Suprapubic skin (tissue), 4 donors: ENCODE measurements at regions not wholly inside any gene's neighbourhood (a gene's known extent, or its start where the extent isn't known, plus 50 kb on each side); places are given as distances from the start of the nearest gene placed in this dataset.

Experiments
- DNase-seq, 2 donors: peaks; one replicate each; pipeline ENCODE4 v3.0.0-alpha.2; 2019; ENCODE audit warnings: low spot score in 2 of 2
- H3K27ac ChIP-seq: fragments of 200-600 bp; sonication (generic); one replicate; pipeline ENCODE4 v1.5.1; 2019
- H3K27me3 ChIP-seq: fragments of 200-600 bp; sonication (generic); one replicate; pipeline ENCODE4 v1.5.1; 2019
- H3K36me3 ChIP-seq: fragments of 200-600 bp; sonication (generic); one replicate; pipeline ENCODE4 v1.5.1; 2019
- H3K4me1 ChIP-seq: fragments of 200-600 bp; sonication (generic); one replicate; pipeline ENCODE4 v1.5.1; 2019
- H3K4me3 ChIP-seq: fragments of 200-600 bp; sonication (generic); one replicate; pipeline ENCODE4 v1.5.1; 2019; ENCODE audit warnings: mild to moderate bottlenecking
- H3K9me3 ChIP-seq: fragments of 200-600 bp; sonication (generic); one replicate; pipeline ENCODE4 v1.5.1; 2019
- EP300 ChIP-seq: sonication (generic); formaldehyde crosslinking; IDR thresholded peaks from one replicate; pipeline ENCODE4 v1.6.1; 2017; ENCODE audit warnings: antibody characterized with exemption
- POLR2A ChIP-seq, 2 donors: fragments of 450-650 bp; IDR thresholded peaks; one replicate each; pipeline ENCODE4 v1.6.1; 2017; ENCODE audit warnings: antibody characterized with exemption in 2 of 2, mild to moderate bottlenecking in 2 of 2, moderate library complexity in 2 of 2
- POLR2AphosphoS5 ChIP-seq, 3 donors: sonication (generic); formaldehyde crosslinking; IDR thresholded peaks; one replicate each; pipeline ENCODE4 v1.6.1; 2017; ENCODE audit warnings: antibody characterized with exemption in 3 of 3
- WGBS: methylation state at CpG from one replicate; pipeline ENCODE4 v1.1.5; 2018; 5-methylcytosine and 5-hydroxymethylcytosine counted together
- TF ChIP-seq, protein P1 (sequence below), 2 donors: fragments of 200-600 bp in 1 of 2; fragments of 450-650 bp in 1 of 2; sonication (generic) in 1 of 2; IDR thresholded peaks; one replicate each; pipeline ENCODE4 v1.5.1; 2016 to 2019; ENCODE audit warnings: antibody characterized with exemption in 2 of 2, mild to moderate bottlenecking in 1 of 2, moderate library complexity in 1 of 2

DNA sequence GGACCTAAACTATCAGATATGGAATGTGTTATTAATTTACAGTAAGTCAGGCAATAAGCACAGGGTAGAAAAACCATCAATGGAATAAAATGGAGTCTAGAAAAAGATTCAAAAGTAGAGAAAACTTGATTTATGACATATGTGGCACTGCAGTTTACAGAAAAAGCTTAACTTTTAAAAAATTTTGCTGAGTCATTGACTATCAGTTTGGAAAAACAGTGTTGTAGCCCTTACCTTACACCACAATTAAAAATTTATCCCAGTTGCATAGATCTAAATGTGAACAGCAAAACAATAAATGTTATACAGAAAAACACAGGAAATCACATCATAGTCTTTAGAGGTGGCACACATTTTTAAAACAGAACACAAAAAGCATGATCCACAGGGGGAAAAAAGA, 108.5 kb downstream of the USP22 start:
- no peak overlapping the region for H3K27ac ChIP-seq
- DNase-seq = no peak
- H3K36me3 ChIP-seq = no peaks in the 10 kb centered on the region
- no peak overlapping the region for H3K4me3 ChIP-seq
- H3K9me3 ChIP-seq = no peaks in the 10 kb centered on the region
- H3K27me3 ChIP-seq = no peaks in the 10 kb centered on the region
- H3K4me1 ChIP-seq = peaks cover 28% of the 10 kb centered on the region
- TF ChIP-seq, protein P1, sequence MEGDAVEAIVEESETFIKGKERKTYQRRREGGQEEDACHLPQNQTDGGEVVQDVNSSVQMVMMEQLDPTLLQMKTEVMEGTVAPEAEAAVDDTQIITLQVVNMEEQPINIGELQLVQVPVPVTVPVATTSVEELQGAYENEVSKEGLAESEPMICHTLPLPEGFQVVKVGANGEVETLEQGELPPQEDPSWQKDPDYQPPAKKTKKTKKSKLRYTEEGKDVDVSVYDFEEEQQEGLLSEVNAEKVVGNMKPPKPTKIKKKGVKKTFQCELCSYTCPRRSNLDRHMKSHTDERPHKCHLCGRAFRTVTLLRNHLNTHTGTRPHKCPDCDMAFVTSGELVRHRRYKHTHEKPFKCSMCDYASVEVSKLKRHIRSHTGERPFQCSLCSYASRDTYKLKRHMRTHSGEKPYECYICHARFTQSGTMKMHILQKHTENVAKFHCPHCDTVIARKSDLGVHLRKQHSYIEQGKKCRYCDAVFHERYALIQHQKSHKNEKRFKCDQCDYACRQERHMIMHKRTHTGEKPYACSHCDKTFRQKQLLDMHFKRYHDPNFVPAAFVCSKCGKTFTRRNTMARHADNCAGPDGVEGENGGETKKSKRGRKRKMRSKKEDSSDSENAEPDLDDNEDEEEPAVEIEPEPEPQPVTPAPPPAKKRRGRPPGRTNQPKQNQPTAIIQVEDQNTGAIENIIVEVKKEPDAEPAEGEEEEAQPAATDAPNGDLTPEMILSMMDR (IDR thresholded peaks at IDR 0.05) = no peak
- no peak for TF ChIP-seq EP300
- TF ChIP-seq POLR2A (IDR thresholded peaks at IDR 0.05) = no peak
- TF ChIP-seq POLR2AphosphoS5 (IDR thresholded peaks at IDR 0.05) = no peak

DNA sequence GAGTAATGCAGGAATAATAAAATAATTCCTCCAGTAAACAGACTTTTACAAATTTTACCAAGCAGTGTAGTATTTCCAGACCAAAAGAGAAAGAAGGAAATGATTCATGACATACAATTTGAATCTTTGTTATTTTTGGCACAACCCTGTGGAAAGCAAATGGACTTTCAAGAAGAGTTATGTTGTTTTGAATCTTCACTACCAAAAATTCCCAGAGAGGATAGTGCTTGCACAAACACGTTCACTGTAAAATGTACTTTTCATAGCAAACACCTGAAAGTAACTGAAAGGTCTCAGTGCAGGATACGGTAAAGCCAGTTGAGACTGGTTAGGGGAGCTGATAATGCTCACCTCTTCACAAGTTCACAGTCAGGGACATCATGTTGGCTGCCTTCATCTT, 107.1 kb downstream of the USP22 start:
- Histone ChIP-seq H3K9me3 (no peaks in the 10 kb centered on the region), H3K4me1 (peaks cover 28% of the 10 kb centered on the region), H3K27ac (no peak overlapping the region), H3K27me3 (no peaks in the 10 kb centered on the region), H3K4me3 (no peak overlapping the region), H3K36me3 (no peaks in the 10 kb centered on the region)
- TF ChIP-seq POLR2A (IDR thresholded peaks at IDR 0.05) = no peak
- no peak for TF ChIP-seq EP300
- no peak for TF ChIP-seq POLR2AphosphoS5 (IDR thresholded peaks at IDR 0.05)
- TF ChIP-seq, protein P1 (IDR thresholded peaks at IDR 0.05) = no peak
- WGBS = 13% methylated on average over 2 of the region's 2 CpGs
- no peak for DNase-seq

DNA sequence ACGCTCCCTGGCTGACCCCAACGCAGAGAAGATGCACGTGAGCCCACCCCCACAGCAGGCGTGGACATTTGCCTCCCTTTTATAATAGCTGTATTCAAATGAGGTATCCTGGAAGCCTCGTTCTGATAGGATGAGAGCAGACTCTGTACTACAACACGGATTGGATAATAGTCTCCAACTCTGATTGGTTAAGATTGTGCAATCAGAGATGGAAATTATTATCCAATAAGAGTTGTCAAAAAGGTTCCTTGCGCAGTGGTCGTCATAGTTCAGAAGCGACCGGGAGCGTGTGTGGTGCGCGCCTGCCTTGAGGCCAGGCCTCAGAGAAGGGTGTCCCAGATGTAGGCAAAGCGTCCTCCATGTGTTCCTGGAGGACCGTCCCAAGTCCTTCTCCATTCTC, 104.6 kb downstream of the USP22 start:
- H3K4me1 ChIP-seq = peaks cover 28% of the 10 kb centered on the region
- 93% methylated on average over 14 of the region's 15 CpGs for WGBS
- no peaks in the 10 kb centered on the region for H3K27me3 ChIP-seq
- no peaks in the 10 kb centered on the region for H3K36me3 ChIP-seq
- no peak for DNase-seq
- no peaks in the 10 kb centered on the region for H3K9me3 ChIP-seq
- no peak for TF ChIP-seq POLR2A (IDR thresholded peaks at IDR 0.05)
- TF ChIP-seq, protein P1 (IDR thresholded peaks at IDR 0.05) = no peak
- TF ChIP-seq EP300 = no peak
- no peak for TF ChIP-seq POLR2AphosphoS5 (IDR thresholded peaks at IDR 0.05)
- H3K4me3 ChIP-seq = no peak overlapping the region
- no peak overlapping the region for H3K27ac ChIP-seq

DNA sequence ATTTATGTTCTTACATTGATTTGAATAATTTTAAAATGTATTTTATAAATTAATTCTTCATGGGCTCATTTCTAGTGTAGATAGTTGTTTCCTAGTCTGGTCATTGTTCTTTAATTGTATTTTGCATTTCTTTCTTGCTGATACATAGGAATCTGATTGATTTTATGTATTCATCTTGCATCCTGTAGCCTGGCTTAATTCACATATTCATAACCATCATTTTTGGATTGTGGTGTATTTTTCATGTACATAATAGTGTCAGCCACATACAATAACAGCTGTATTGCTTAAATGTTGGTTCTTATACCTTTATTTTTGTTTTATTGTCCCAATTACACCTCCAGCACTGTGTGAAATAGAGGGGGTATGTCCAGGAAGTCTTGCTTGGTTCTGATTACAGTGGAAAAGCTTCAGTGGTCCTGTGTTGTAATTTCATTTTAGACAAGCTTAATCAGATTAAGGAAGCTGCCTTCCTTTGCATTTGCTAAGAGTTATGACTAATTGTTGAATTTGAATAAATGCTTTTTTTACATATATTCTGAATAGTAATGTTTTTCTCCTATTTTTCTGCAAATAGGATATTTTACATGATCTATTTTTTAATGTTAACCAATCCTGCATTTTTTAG, 103.7 kb downstream of the USP22 start:
- DNase-seq = no peak
- Histone ChIP-seq H3K9me3 (no peaks in the 10 kb centered on the region), H3K36me3 (no peaks in the 10 kb centered on the region), H3K27me3 (no peaks in the 10 kb centered on the region), H3K4me3 (no peak overlapping the region), H3K4me1 (peaks cover 26% of the 10 kb centered on the region), H3K27ac (no peak overlapping the region)
- TF ChIP-seq EP300 (no peak), POLR2AphosphoS5 (IDR thresholded peaks at IDR 0.05) (no peak), POLR2A (IDR thresholded peaks at IDR 0.05) (no peak)
- TF ChIP-seq, protein P1 (IDR thresholded peaks at IDR 0.05) = no peak

DNA sequence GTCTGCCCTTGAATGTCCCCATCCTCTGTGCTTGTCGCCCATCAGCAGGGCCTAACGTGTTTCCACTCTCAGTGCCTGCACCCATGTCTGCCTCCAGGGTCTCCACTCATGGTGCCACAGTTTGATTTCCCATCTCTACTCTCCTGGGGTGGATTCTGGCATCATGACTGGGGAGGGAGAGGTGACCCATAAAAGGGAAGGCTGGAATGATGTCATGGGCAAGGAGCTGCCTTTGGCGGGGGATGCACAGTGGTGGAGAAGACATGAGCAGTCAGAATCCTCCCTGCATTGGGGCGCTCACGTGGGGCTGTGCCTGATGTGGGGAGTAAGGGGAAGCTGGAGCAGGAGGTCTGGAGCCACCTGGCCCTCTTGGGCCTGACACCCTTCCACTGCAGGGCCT, 100.9 kb downstream of the USP22 start:
- no peaks in the 10 kb centered on the region for H3K9me3 ChIP-seq
- H3K27me3 ChIP-seq = no peaks in the 10 kb centered on the region
- TF ChIP-seq, protein P1 (IDR thresholded peaks at IDR 0.05) = no peak
- TF ChIP-seq POLR2AphosphoS5 (IDR thresholded peaks at IDR 0.05) = no peak
- TF ChIP-seq EP300 = no peak
- TF ChIP-seq POLR2A (IDR thresholded peaks at IDR 0.05) = no peak
- DNase-seq = no peak
- H3K27ac ChIP-seq = no peak overlapping the region
- no peaks in the 10 kb centered on the region for H3K36me3 ChIP-seq
- H3K4me1 ChIP-seq = peaks cover 2% of the 10 kb centered on the region
- H3K4me3 ChIP-seq = no peak overlapping the region
- WGBS = 92% methylated on average over 5 of the region's 5 CpGs
